ENCODE measurements at regions not wholly inside any gene's neighbourhood (a gene's known extent, or its start where the extent isn't known, plus 50 kb on each side); places are given as distances from the start of the nearest gene placed in this dataset.

- TF ChIP-seq POLR2A (IDR thresholded peaks at IDR 0.05), result no peak
- TF ChIP-seq CTCF (IDR thresholded peaks at IDR 0.05), result no peak
- Histone ChIP-seq H3K4me1 (no peaks in the 10 kb centered on the region), H3K27me3 (no peaks in the 10 kb centered on the region), H3K27ac (no peak overlapping the region), H3K4me3 (no peak overlapping the region), H3K9me3 (peaks cover 0 to 3% (median 0%) of the 10 kb centered on the region in 4 donors), H3K36me3 (no peaks in the 10 kb centered on the region)
- no peak for DNase-seq
Measured at GRCh38 chr2:183937220-183937619, 661.1 kb upstream of the ZNF804A start.

- Histone ChIP-seq H3K4me1 (no peaks in the 10 kb centered on the region), H3K36me3 (no peaks in the 10 kb centered on the region), H3K4me3 (no peak overlapping the region), H3K27ac (no peak overlapping the region), H3K9me3 (no peaks in the 10 kb centered on the region), H3K27me3 (no peaks in the 10 kb centered on the region)
- no peak for DNase-seq
- no peak for TF ChIP-seq POLR2A (IDR thresholded peaks at IDR 0.05)
- TF ChIP-seq CTCF (IDR thresholded peaks at IDR 0.05), result no peak
Measured at GRCh38 chr2:183946193-183946592, 652.1 kb upstream of the ZNF804A start.

- Histone ChIP-seq H3K4me3 (no peak overlapping the region), H3K36me3 (no peaks in the 10 kb centered on the region), H3K9me3 (no peaks in the 10 kb centered on the region)
Measured at GRCh38 chr2:183948861-183949260, 649.5 kb upstream of the ZNF804A start.

GRCh38 chr2:183950673-183951072 is 647.7 kb upstream of the ZNF804A start:
- TF ChIP-seq CTCF (IDR thresholded peaks at IDR 0.05) (no peak), POLR2A (IDR thresholded peaks at IDR 0.05) (no peak)
- Histone ChIP-seq H3K4me3 (no peak overlapping the region), H3K27me3 (no peaks in the 10 kb centered on the region), H3K9me3 (no peaks in the 10 kb centered on the region), H3K4me1 (no peaks in the 10 kb centered on the region), H3K36me3 (no peaks in the 10 kb centered on the region), H3K27ac (no peak overlapping the region)
- DNase-seq, result no peak

More at GRCh38 chr2:183948861-183949260, 649.5 kb upstream of the ZNF804A start:
- H3K4me1 ChIP-seq, result no peaks in the 10 kb centered on the region
- no peak for DNase-seq
- no peak overlapping the region for H3K27ac ChIP-seq
- no peak for TF ChIP-seq POLR2A (IDR thresholded peaks at IDR 0.05)
- no peak for TF ChIP-seq CTCF (IDR thresholded peaks at IDR 0.05)
- no peaks in the 10 kb centered on the region for H3K27me3 ChIP-seq

GRCh38 chr2:183951630-183952029 is 646.7 kb upstream of the ZNF804A start:
- no peak overlapping the region for H3K4me3 ChIP-seq
- H3K36me3 ChIP-seq, result no peaks in the 10 kb centered on the region
- no peak for TF ChIP-seq CTCF (IDR thresholded peaks at IDR 0.05)
- DNase-seq, result no peak
- H3K27me3 ChIP-seq, result no peaks in the 10 kb centered on the region
- H3K9me3 ChIP-seq, result no peaks in the 10 kb centered on the region
- no peak overlapping the region for H3K27ac ChIP-seq
- H3K4me1 ChIP-seq, result no peaks in the 10 kb centered on the region

- Histone ChIP-seq H3K9me3 (no peaks in the 10 kb centered on the region), H3K36me3 (no peaks in the 10 kb centered on the region), H3K27ac (no peak overlapping the region), H3K4me3 (no peak overlapping the region), H3K4me1 (no peaks in the 10 kb centered on the region), H3K27me3 (no peaks in the 10 kb centered on the region)
- no peak for TF ChIP-seq POLR2A (IDR thresholded peaks at IDR 0.05)
- TF ChIP-seq CTCF (IDR thresholded peaks at IDR 0.05), result no peak
- DNase-seq, result no peak
Measured at GRCh38 chr2:183952741-183953140, 645.6 kb upstream of the ZNF804A start.

All from Peyer's patch (tissue), 4 donors.